ENCODE measurements at regions not wholly inside any gene's neighbourhood (a gene's known extent, or its start where the extent isn't known, plus 50 kb on each side); places are given as distances from the start of the nearest gene placed in this dataset.
"Not testable (repeated sequence)": the region's sequence is repeated elsewhere in the genome, so short reads cannot be mapped to it uniquely, and the experiment has no call there.

GRCh38 chr12:59344224-59344623 is 251.6 kb upstream of the SLC16A7 start:
- ATAC-seq, result no peak
- no peak for DNase-seq (ENCODE audit: low read depth, low spot score)

DNA sequence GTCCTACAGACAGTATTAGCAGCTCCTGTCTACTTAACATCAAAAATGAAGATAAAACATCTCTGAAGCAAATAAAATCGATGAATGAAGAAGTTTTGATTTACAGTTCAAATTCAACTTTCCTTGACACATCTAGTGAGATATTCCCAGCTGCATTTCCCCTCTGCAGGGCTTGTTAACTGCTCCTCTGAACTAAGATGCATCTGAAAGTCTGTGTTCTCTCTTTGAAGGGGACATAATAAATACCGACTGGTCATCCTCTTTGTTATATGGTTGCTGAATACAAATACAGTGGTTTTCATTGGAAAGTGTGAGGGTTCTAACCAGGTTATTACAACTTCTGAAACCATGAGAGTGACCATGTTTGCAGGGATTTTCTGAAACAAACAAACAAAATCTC is 266.4 kb upstream of the SLC16A7 start:
- H3K36me3 ChIP-seq (ENCODE audit: control insufficient read depth, insufficient read depth, low read length), result no peaks in the 10 kb centered on the region
- no TSS peak for BruUV-seq (replicated peaks)
- H3K4me3 ChIP-seq (ENCODE audit: low read depth in 2 of 2, low read length in 2 of 2), result no peak overlapping the region
- in situ Hi-C loops (cut with HindIII; ENCODE audit: low pct_unique_long_range_greater_than_20kb, low sequenced_read_pairs), result no loop called here
- no peaks in the 10 kb centered on the region for H3K27me3 ChIP-seq (ENCODE audit: control insufficient read depth, insufficient read depth, low read length)
- POLR2A ChIA-PET, result no interaction called here
- H3K27ac ChIP-seq (ENCODE audit: low read length), result no peak overlapping the region
- CTCF ChIA-PET, result no interaction called here
- intact Hi-C loops (cut with micrococcal nuclease; ENCODE audit: unreplicated experiment), result no loop called here
- ATAC-seq (no peak), DNase-seq (ENCODE audit: low read depth, low spot score) (no peak)
- no peaks in the 10 kb centered on the region for H3K4me1 ChIP-seq (ENCODE audit: control insufficient read depth, insufficient read depth, low read length)
- TF ChIP-seq SIN3A (IDR thresholded peaks at IDR 0.05; ENCODE audit: borderline replicate concordance, insufficient read depth, low read depth, low read length) (no peak), POLR2AphosphoS5 (IDR thresholded peaks at IDR 0.05; ENCODE audit: low read depth, low read length) (no peak), TCF7L2 (IDR thresholded peaks at IDR 0.05; ENCODE audit: low read depth, low read length) (no peak)
- TF ChIP-seq, protein P1, sequence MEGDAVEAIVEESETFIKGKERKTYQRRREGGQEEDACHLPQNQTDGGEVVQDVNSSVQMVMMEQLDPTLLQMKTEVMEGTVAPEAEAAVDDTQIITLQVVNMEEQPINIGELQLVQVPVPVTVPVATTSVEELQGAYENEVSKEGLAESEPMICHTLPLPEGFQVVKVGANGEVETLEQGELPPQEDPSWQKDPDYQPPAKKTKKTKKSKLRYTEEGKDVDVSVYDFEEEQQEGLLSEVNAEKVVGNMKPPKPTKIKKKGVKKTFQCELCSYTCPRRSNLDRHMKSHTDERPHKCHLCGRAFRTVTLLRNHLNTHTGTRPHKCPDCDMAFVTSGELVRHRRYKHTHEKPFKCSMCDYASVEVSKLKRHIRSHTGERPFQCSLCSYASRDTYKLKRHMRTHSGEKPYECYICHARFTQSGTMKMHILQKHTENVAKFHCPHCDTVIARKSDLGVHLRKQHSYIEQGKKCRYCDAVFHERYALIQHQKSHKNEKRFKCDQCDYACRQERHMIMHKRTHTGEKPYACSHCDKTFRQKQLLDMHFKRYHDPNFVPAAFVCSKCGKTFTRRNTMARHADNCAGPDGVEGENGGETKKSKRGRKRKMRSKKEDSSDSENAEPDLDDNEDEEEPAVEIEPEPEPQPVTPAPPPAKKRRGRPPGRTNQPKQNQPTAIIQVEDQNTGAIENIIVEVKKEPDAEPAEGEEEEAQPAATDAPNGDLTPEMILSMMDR (IDR thresholded peaks at IDR 0.05), result no peak
- TF ChIP-seq, protein P2, sequence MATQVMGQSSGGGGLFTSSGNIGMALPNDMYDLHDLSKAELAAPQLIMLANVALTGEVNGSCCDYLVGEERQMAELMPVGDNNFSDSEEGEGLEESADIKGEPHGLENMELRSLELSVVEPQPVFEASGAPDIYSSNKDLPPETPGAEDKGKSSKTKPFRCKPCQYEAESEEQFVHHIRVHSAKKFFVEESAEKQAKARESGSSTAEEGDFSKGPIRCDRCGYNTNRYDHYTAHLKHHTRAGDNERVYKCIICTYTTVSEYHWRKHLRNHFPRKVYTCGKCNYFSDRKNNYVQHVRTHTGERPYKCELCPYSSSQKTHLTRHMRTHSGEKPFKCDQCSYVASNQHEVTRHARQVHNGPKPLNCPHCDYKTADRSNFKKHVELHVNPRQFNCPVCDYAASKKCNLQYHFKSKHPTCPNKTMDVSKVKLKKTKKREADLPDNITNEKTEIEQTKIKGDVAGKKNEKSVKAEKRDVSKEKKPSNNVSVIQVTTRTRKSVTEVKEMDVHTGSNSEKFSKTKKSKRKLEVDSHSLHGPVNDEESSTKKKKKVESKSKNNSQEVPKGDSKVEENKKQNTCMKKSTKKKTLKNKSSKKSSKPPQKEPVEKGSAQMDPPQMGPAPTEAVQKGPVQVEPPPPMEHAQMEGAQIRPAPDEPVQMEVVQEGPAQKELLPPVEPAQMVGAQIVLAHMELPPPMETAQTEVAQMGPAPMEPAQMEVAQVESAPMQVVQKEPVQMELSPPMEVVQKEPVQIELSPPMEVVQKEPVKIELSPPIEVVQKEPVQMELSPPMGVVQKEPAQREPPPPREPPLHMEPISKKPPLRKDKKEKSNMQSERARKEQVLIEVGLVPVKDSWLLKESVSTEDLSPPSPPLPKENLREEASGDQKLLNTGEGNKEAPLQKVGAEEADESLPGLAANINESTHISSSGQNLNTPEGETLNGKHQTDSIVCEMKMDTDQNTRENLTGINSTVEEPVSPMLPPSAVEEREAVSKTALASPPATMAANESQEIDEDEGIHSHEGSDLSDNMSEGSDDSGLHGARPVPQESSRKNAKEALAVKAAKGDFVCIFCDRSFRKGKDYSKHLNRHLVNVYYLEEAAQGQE (IDR thresholded peaks at IDR 0.05; ENCODE audit: insufficient read depth in 1 of 2, low read depth in 2 of 2, low read length in 1 of 2), result no peak
- no peaks in the 10 kb centered on the region for H3K9me3 ChIP-seq (ENCODE audit: control insufficient read depth, insufficient read depth, low read depth, low read length)

More at GRCh38 chr12:59344224-59344623, 251.6 kb upstream of the SLC16A7 start:
- H3K27ac ChIP-seq (ENCODE audit: low read length), result no peak overlapping the region
- no peaks in the 10 kb centered on the region for H3K9me3 ChIP-seq (ENCODE audit: control insufficient read depth, insufficient read depth, low read depth, low read length)
- intact Hi-C loops (cut with micrococcal nuclease; ENCODE audit: unreplicated experiment) (no loop called here), in situ Hi-C loops (cut with HindIII; ENCODE audit: low pct_unique_long_range_greater_than_20kb, low sequenced_read_pairs) (no loop called here)
- H3K27me3 ChIP-seq (ENCODE audit: control insufficient read depth, insufficient read depth, low read length), result no peaks in the 10 kb centered on the region
- H3K4me1 ChIP-seq (ENCODE audit: control insufficient read depth, insufficient read depth, low read length), result no peaks in the 10 kb centered on the region
- no peaks in the 10 kb centered on the region for H3K36me3 ChIP-seq (ENCODE audit: control insufficient read depth, insufficient read depth, low read length)
- TF ChIP-seq POLR2AphosphoS5 (IDR thresholded peaks at IDR 0.05; ENCODE audit: low read depth, low read length) (no peak), TCF7L2 (IDR thresholded peaks at IDR 0.05; ENCODE audit: low read depth, low read length) (no peak), SIN3A (IDR thresholded peaks at IDR 0.05; ENCODE audit: borderline replicate concordance, insufficient read depth, low read depth, low read length) (no peak)
- TF ChIP-seq, protein P2 (IDR thresholded peaks at IDR 0.05; ENCODE audit: insufficient read depth in 1 of 2, low read depth in 2 of 2, low read length in 1 of 2), result no peak
- TF ChIP-seq, protein P1 (IDR thresholded peaks at IDR 0.05), result no peak
- no TSS peak for BruUV-seq (replicated peaks)
- no peak overlapping the region for H3K4me3 ChIP-seq (ENCODE audit: low read depth in 2 of 2, low read length in 2 of 2)
- ChIA-PET CTCF (no interaction called here), POLR2A (no interaction called here)

DNA sequence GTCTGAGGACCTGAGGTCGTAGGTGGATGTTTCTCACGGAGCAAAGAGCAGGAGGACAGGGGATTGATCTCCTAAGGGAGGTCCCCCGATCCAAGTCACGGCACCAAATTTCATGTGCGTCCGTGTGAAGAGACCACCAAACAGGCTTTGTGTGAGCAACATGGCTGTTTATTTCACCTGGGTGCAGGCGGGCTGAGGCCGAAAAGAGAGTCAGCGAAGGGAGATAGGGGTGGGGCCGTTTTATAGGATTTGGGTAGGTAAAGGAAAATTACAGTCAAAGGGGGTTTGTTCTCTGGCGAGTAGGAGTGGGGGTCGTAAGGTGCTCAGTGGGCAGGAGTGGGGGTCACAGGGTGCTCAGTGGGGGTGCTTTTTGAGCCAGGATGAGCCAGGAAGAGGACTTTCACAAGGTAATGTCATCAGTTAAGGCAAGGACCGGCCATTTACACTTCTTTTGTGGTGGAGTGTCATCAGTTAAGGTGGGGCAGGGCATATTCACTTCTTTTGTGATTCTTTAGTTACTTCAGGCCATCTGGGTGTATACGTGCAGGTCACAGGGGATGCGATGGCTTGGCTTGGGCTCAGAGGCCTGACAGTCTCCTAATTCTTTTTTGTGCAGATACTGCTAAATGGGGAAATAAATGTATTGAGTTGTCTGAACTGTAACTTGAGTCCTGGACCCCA is 267.3 kb upstream of the SLC16A7 start:
- intact Hi-C loops (cut with micrococcal nuclease; ENCODE audit: unreplicated experiment); H3K4me3 ChIP-seq (ENCODE audit: low read depth in 2 of 2, low read length in 2 of 2); DNase-seq (ENCODE audit: low read depth, low spot score); H3K27me3 ChIP-seq (ENCODE audit: control insufficient read depth, insufficient read depth, low read length); H3K27ac ChIP-seq (ENCODE audit: low read length); ATAC-seq; H3K36me3 ChIP-seq (ENCODE audit: control insufficient read depth, insufficient read depth, low read length); POLR2A ChIA-PET; H3K4me1 ChIP-seq (ENCODE audit: control insufficient read depth, insufficient read depth, low read length); CTCF ChIA-PET; H3K9me3 ChIP-seq (ENCODE audit: control insufficient read depth, insufficient read depth, low read depth, low read length); BruUV-seq (replicated peaks); in situ Hi-C loops (cut with HindIII; ENCODE audit: low pct_unique_long_range_greater_than_20kb, low sequenced_read_pairs): not testable (repeated sequence)
